AG09319 (cell line): ENCODE measurements at regions not wholly inside any gene's neighbourhood (a gene's known extent, or its start where the extent isn't known, plus 50 kb on each side); places are given as distances from the start of the nearest gene placed in this dataset.
A peak's percentile ranks its signal among the peaks of the same experiment; 100 is the strongest.

Experiments used
- DNase-seq: peaks from one replicate; pipeline ENCODE4 v3.0.0-alpha.2; 2010; ENCODE audit warnings: low read depth; ENCODE audit errors: extremely low read depth
- TF ChIP-seq, protein P1 (sequence below): IDR thresholded peaks from 2 replicates; pipeline ENCODE4 v1.5.1; 2011; ENCODE audit warnings: low read depth, mild to moderate bottlenecking, inconsistent platforms, low read length, moderate library complexity

- TF ChIP-seq, protein P1, sequence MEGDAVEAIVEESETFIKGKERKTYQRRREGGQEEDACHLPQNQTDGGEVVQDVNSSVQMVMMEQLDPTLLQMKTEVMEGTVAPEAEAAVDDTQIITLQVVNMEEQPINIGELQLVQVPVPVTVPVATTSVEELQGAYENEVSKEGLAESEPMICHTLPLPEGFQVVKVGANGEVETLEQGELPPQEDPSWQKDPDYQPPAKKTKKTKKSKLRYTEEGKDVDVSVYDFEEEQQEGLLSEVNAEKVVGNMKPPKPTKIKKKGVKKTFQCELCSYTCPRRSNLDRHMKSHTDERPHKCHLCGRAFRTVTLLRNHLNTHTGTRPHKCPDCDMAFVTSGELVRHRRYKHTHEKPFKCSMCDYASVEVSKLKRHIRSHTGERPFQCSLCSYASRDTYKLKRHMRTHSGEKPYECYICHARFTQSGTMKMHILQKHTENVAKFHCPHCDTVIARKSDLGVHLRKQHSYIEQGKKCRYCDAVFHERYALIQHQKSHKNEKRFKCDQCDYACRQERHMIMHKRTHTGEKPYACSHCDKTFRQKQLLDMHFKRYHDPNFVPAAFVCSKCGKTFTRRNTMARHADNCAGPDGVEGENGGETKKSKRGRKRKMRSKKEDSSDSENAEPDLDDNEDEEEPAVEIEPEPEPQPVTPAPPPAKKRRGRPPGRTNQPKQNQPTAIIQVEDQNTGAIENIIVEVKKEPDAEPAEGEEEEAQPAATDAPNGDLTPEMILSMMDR, result no peak
- no peak for DNase-seq
Measured at GRCh38 chrX:20445109-20445508, 178.4 kb upstream of the RPS6KA3 start.

- TF ChIP-seq, protein P1, result peak; percentile 58
- DNase-seq, result peak; percentile 51
Measured at GRCh38 chrX:20442597-20442996, 175.9 kb upstream of the RPS6KA3 start.

- DNase-seq, result no peak
- TF ChIP-seq, protein P1, result no peak
Measured at GRCh38 chrX:20441123-20441522, 174.4 kb upstream of the RPS6KA3 start.

DNA sequence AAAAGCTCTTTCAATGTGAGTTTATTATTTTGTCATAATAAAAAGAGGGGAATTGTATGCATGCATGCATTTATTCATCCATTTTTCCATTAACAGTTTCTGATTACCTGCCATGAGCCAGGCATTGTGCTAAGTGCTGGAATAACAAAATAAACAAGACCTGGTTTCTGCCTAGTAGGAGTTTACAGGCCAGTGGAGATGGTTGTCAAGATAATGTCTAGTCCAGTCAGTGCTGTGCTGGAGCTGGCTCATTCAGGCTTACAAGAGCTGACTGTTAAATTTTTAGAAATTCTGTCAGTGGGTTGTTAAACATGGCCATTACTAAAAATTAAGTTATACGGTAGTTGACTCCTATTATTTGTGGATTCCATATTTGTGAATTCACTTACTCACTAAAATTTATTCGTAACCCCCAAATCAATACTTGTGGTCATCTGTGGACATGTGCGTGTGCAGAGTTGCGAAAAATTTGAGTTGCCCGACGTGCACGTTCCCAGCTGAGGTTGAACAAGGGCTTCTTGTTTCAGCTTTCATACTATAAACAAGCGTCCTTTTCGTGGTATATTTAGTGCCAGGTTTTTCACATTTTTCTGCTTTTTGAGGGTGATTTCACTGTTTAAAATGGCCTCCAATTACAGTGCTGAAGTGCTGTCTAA is 172.3 kb upstream of the RPS6KA3 start:
- DNase-seq, result no peak
- TF ChIP-seq, protein P1, result no peak

DNA sequence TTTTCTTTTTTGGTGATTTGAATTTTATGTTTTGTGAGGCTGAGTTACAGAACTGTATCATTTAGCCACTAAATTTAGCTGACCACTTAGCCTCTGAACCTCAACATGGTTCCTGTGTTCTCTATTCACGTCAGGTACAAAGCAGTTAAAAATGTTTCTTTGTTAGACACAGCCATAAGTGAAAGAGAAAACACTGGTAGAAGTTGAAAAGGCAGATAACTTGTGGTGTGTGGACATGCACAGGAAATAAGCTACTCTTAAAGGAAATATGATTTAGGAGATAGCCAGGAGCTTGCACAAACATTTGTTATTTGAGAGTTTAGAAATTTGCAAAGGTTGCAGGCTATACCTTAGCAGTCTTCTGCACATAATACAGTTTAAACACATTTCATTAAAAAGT is 171.0 kb upstream of the RPS6KA3 start:
- no peak for DNase-seq
- TF ChIP-seq, protein P1, result no peak

DNA sequence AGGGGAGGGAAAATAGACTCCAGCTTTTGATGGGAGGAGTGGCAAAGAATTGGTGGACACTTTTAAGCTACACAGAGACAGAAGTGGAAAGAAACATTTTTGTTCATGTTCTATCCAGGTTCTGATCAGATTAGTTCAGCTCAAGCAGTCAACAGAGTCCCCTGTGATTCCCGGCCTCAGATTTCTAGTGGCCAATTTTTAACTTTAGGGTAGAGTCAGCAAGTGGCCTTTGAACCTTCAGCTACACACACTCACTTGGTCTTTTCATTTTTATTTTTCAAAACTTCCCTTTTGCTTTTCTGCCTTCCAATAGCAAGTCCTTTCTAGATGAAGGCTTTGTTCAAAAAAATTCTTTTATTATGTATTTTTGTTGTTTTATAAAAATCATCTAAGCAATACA is 169.2 kb upstream of the RPS6KA3 start:
- TF ChIP-seq, protein P1, result no peak
- no peak for DNase-seq

DNA sequence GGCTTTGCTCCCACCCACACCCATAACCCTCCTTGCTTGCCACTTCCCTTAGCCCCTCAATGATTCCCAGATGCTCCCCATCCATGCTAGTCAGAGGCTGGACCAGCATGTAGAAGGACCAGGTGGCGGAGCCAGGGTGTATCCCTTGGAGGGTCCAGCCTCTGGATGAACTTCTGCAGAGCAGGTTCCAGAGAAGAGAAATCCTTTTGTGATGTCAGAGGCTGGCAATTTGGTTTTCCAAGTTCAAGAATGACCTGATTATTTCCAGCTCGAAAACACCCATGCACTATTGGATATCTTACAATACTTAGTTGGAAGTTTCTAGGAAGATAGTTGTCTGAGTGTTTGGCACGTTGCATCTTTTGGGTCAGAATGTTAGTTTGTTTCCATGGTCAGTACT is 168.3 kb upstream of the RPS6KA3 start:
- TF ChIP-seq, protein P1, result no peak
- no peak for DNase-seq
